Pancreas (tissue), 10 donors: ENCODE measurements at regions not wholly inside any gene's neighbourhood (a gene's known extent, or its start where the extent isn't known, plus 50 kb on each side); places are given as distances from the start of the nearest gene placed in this dataset.

ENCODE experiments used
- ATAC-seq, 4 donors: fragments of 200-7000 bp; cut with Tn5 transposase; one replicate each; pipeline versions ENCODE4 v1.8.0 to v1.9.1; 2020; ENCODE audit warnings: mild to moderate bottlenecking in 4 of 4, moderate library complexity in 4 of 4
- DNase-seq, 6 donors: peaks; one replicate each; pipeline ENCODE4 v3.0.0-alpha.2; 2020
- FAIRE-seq: peaks from 2 replicates; lab custom pipeline; 2012; peaks lifted over from hg19 to GRCh38; lab: Jason Lieb, UNC
- H3K27ac ChIP-seq, 4 donors: fragments of 200-600 bp; sonication (generic); 1 replicate in 3 of 4; 2 replicates in 1 of 4; pipeline versions ENCODE4 v1.5.0 to v1.8.0; 2020
- H3K27me3 ChIP-seq, 4 donors: fragments of 200-600 bp; one replicate each; pipeline ENCODE4 v1.8.0; 2021
- H3K36me3 ChIP-seq, 3 donors: fragments of 200-600 bp; sonication (generic) in 1 of 3; one replicate each; pipeline versions ENCODE4 v1.5.0 to v1.8.0; 2020 to 2021
- H3K4me1 ChIP-seq, 3 donors: fragments of 200-600 bp; one replicate each; pipeline ENCODE4 v1.8.0; 2021
- H3K4me3 ChIP-seq, 4 donors: fragments of 200-600 bp; sonication (generic) in 2 of 4; one replicate each; pipeline versions ENCODE4 v1.5.0 to v1.8.0; 2020 to 2021
- H3K9me3 ChIP-seq, 4 donors: fragments of 200-600 bp; one replicate each; pipeline ENCODE4 v1.8.0; 2021
- WGBS, 2 donors: extraction: QIAGEN DNeasy Blood & Tissue Kit; methylation state at CpG; one replicate each; pipeline ENCODE4 v1.1.7; 2013; 5-methylcytosine and 5-hydroxymethylcytosine counted together
- intact Hi-C, 3 donors: fragments of 100-400 bp; cut with DNase I; formaldehyde crosslinking; loops; one replicate each; pipeline versions ENCODE4 v1.11.1 to v1.14.2; 2022
- TF ChIP-seq, protein P1 (sequence below), 4 donors: fragments of 200-600 bp; sonication (generic) in 3 of 4; IDR thresholded peaks; one replicate each; pipeline versions ENCODE4 v1.5.0 to v1.8.0; 2021; ENCODE audit warnings: antibody characterized with exemption in 4 of 4
- donor health status: healthy with polysubstance abuse.
- donor health status: DM: no; HTN: no; CAD: no; lungs with moderate emphysema.
- donor health status: DM: no; HTN: no; CAD: no.
- donor health status: control.
- donor health status: control.
- donor health status: Bipolar disorder and iron deficiency.
- donor health status: DM: yes; HTN: yes; CAD: no.
- donor health status: DM: no; HTN: no; CAD: no.
- donor health status: DM: no; HTN: no; CAD: no.
- donor health status: DM: yes; HTN: yes; CAD: no.

DNA sequence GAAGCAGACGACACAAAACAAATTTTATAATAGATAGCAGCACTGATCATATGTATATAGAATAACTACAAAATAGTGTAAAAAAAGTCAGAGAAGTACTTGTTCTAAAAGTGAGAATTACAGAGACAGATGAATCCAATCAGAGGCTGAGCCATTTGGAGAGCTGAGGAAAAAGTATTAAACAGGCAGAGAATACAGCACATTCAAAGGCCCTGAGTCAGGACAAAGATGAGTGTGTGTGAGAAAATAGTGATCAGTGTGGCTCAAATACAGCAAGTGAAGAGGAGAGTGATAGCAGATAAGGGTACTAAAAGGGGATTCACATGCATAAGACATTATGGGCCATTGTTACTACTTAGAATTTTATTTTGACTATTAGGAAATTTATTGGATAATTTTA, 430.6 kb upstream of the BRINP3 start:
- ATAC-seq, result no peak
- Histone ChIP-seq H3K9me3 (no peaks in the 10 kb centered on the region), H3K27me3 (no peaks in the 10 kb centered on the region), H3K4me3 (no peak overlapping the region), H3K36me3 (no peaks in the 10 kb centered on the region), H3K4me1 (no peaks in the 10 kb centered on the region), H3K27ac (no peak overlapping the region)
- DNase-seq, result no peak
- no peak for FAIRE-seq
- intact Hi-C loops, result no loop called here
- 60 to 64% methylated on average over 1 of the region's 1 CpG for WGBS, 2 donors
- TF ChIP-seq, protein P1, sequence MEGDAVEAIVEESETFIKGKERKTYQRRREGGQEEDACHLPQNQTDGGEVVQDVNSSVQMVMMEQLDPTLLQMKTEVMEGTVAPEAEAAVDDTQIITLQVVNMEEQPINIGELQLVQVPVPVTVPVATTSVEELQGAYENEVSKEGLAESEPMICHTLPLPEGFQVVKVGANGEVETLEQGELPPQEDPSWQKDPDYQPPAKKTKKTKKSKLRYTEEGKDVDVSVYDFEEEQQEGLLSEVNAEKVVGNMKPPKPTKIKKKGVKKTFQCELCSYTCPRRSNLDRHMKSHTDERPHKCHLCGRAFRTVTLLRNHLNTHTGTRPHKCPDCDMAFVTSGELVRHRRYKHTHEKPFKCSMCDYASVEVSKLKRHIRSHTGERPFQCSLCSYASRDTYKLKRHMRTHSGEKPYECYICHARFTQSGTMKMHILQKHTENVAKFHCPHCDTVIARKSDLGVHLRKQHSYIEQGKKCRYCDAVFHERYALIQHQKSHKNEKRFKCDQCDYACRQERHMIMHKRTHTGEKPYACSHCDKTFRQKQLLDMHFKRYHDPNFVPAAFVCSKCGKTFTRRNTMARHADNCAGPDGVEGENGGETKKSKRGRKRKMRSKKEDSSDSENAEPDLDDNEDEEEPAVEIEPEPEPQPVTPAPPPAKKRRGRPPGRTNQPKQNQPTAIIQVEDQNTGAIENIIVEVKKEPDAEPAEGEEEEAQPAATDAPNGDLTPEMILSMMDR (IDR thresholded peaks at IDR 0.05), result no peak

DNA sequence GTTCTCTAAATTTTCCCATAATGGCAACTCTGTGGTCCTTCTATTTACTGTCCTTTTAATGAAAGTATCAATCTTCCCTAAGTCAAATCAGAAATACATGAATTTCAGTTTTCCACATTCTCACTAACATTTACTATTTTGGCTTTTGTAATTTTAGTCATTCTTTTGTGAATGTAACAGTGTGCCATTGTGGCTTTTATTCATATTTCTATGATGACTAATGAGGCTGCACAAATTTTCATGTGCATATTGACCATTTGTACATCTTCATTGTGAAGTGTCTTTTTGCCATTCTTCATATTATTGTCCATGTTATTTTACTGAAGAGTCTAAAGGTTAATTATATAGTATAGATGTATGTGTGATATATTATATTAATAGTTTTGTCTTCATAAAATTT, 431.0 kb upstream of the BRINP3 start:
- DNase-seq (no peak), FAIRE-seq (no peak), ATAC-seq (no peak)
- Histone ChIP-seq H3K36me3 (no peaks in the 10 kb centered on the region), H3K9me3 (no peaks in the 10 kb centered on the region), H3K27ac (no peak overlapping the region), H3K4me3 (no peak overlapping the region), H3K4me1 (no peaks in the 10 kb centered on the region), H3K27me3 (no peaks in the 10 kb centered on the region)
- TF ChIP-seq, protein P1 (IDR thresholded peaks at IDR 0.05), result no peak
- intact Hi-C loops, result no loop called here

DNA sequence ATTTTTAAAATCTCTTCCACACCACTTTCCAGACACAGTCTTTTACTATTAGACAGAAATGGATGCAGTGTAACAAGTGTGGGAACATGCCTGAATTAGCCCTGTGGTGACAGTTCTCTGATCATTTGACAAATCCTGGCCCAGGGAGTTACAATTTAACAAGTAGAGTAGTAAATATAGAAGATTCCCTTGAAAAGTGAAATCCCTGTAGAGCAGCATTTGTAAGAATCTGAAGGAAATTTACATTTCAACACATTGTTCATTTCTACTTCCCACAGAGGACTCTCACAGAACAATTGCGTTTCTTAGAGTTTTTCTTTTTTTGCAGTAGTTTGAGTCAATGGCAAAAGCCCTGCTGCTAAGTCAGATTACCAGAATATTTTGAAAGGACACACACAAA, 458.3 kb upstream of the BRINP3 start:
- Histone ChIP-seq H3K27me3 (no peaks in the 10 kb centered on the region), H3K27ac (no peak overlapping the region), H3K9me3 (no peaks in the 10 kb centered on the region), H3K4me1 (no peaks in the 10 kb centered on the region), H3K4me3 (no peak overlapping the region), H3K36me3 (no peaks in the 10 kb centered on the region)
- WGBS, 2 donors, result 45 to 49% methylated on average over 1 of the region's 1 CpG
- ATAC-seq (no peak), FAIRE-seq (no peak), DNase-seq (no peak)
- intact Hi-C loops, result no loop called here
- TF ChIP-seq, protein P1 (IDR thresholded peaks at IDR 0.05), result no peak

DNA sequence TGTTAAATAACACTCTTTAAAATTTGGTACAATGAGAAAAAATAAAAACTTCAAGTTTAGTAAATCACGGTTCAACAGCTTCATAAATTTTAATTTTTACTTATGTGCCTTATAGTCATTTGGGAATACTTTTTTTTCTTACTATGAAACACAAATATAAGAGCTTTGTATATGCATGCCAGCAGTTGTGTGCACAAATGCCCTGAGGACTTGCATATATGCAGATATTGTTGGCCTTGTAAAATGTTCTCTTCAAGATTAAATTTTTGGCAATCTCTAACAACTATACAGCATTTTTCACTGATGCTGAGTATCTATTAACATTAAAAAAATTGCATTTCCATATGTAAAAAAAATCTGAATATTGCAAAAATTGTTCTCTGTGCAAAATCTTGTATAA, 458.7 kb upstream of the BRINP3 start:
- no peaks in the 10 kb centered on the region for H3K36me3 ChIP-seq
- intact Hi-C loops, result no loop called here
- no peaks in the 10 kb centered on the region for H3K27me3 ChIP-seq
- WGBS, 2 donors, result 82 to 92% methylated on average over 1 of the region's 1 CpG
- FAIRE-seq (no peak), DNase-seq (no peak), ATAC-seq (no peak)
- H3K27ac ChIP-seq, result no peak overlapping the region
- H3K4me1 ChIP-seq, result no peaks in the 10 kb centered on the region
- TF ChIP-seq, protein P1 (IDR thresholded peaks at IDR 0.05), result no peak
- no peak overlapping the region for H3K4me3 ChIP-seq
- no peaks in the 10 kb centered on the region for H3K9me3 ChIP-seq

DNA sequence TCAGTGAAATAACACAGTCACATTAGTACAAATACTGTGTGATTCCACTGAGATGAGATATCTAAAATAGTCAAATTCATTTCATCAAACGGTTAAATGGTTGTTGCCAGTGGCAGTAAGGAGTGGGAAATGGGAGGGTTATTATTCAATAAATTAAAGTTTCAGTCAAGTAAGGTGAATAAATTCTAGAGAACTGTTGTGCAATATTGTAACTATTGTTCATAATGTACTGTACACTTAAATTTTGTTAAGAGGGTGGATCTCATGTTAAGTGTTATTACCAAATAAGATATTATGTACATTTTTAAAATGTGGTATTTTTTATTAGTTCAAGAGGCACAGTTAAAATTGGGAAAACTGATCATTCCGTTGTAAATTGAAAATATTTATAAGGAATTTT, 463.3 kb upstream of the BRINP3 start:
- Histone ChIP-seq H3K27ac (no peak overlapping the region), H3K4me1 (no peaks in the 10 kb centered on the region), H3K9me3 (no peaks in the 10 kb centered on the region), H3K27me3 (no peaks in the 10 kb centered on the region), H3K4me3 (no peak overlapping the region), H3K36me3 (no peaks in the 10 kb centered on the region)
- ATAC-seq (no peak), DNase-seq (no peak), FAIRE-seq (no peak)
- TF ChIP-seq, protein P1 (IDR thresholded peaks at IDR 0.05), result no peak
- intact Hi-C loops, result no loop called here
- 71 to 77% methylated on average over 2 of the region's 2 CpGs for WGBS, 2 donors
